ENCODE measurements at regions not wholly inside any gene's neighbourhood (a gene's known extent, or its start where the extent isn't known, plus 50 kb on each side); places are given as distances from the start of the nearest gene placed in this dataset.
A peak's percentile ranks its signal among the peaks of the same experiment; 100 is the strongest.
"Not testable (repeated sequence)": the region's sequence is repeated elsewhere in the genome, so short reads cannot be mapped to it uniquely, and the experiment has no call there.

- H4K20me1 ChIP-seq (ENCODE audit: insufficient read depth, low read length); H3K27me3 Mint-ChIP-seq (ENCODE audit: low read depth, unreplicated experiment); H3K36me3 Mint-ChIP-seq (ENCODE audit: low read depth, unreplicated experiment); H3K27me3 ChIP-seq (ENCODE audit: insufficient read depth, low read length); H3K9me3 ChIP-seq (ENCODE audit: insufficient read depth, low read depth, low read length); H3K9ac ChIP-seq (ENCODE audit: low read length); H3K4me1 ChIP-seq (ENCODE audit: insufficient read depth, low read length); H3K4me3 ChIP-seq (ENCODE audit: insufficient read depth, low read depth, low read length); FAIRE-seq; H3K4me3 Mint-ChIP-seq (ENCODE audit: unreplicated experiment); H3K79me2 ChIP-seq (ENCODE audit: insufficient read depth, low read length); H3K27ac ChIP-seq (ENCODE audit: low read depth, low read length); H3K9me3 Mint-ChIP-seq (ENCODE audit: unreplicated experiment); H3K4me2 ChIP-seq (ENCODE audit: low read length); H3K4me1 Mint-ChIP-seq (ENCODE audit: low read depth, unreplicated experiment); H2AFZ ChIP-seq (ENCODE audit: low read depth, low read length); H3K36me3 ChIP-seq (ENCODE audit: insufficient read depth, low read length): not testable (repeated sequence)
- H3K27ac Mint-ChIP-seq (ENCODE audit: unreplicated experiment), result peak overlapping the region; percentile 51
- peak; percentile 17 for DNase-seq (ENCODE audit: low read depth)
These were observed 463.7 kb upstream of the NPAP1 start for GRCh38 chr15:24211742-24212476.

- H4K20me1 ChIP-seq (ENCODE audit: insufficient read depth, low read length), result no peaks in the 10 kb centered on the region
- no peaks in the 10 kb centered on the region for H3K36me3 Mint-ChIP-seq (ENCODE audit: low read depth, unreplicated experiment)
- H3K9me3 ChIP-seq (ENCODE audit: insufficient read depth, low read depth, low read length), result peaks cover 5% of the 10 kb centered on the region
- no peak overlapping the region for H3K4me2 ChIP-seq (ENCODE audit: low read length)
- FAIRE-seq (no peak), DNase-seq (ENCODE audit: low read depth) (no peak)
- no peaks in the 10 kb centered on the region for H3K9me3 Mint-ChIP-seq (ENCODE audit: unreplicated experiment)
- TF ChIP-seq CTCF (IDR thresholded peaks at IDR 0.05; ENCODE audit: insufficient read depth, low read depth, low read length), result no peak
- H3K4me3 ChIP-seq (ENCODE audit: insufficient read depth, low read depth, low read length), result no peak overlapping the region
- H3K4me1 Mint-ChIP-seq (ENCODE audit: low read depth, unreplicated experiment), result no peaks in the 10 kb centered on the region
- H3K27ac ChIP-seq (ENCODE audit: low read depth, low read length), result no peak overlapping the region
- no peaks in the 10 kb centered on the region for H3K4me1 ChIP-seq (ENCODE audit: insufficient read depth, low read length)
- no peak overlapping the region for H3K9ac ChIP-seq (ENCODE audit: low read length)
- no peaks in the 10 kb centered on the region for H3K27me3 ChIP-seq (ENCODE audit: insufficient read depth, low read length)
- no peaks in the 10 kb centered on the region for H3K79me2 ChIP-seq (ENCODE audit: insufficient read depth, low read length)
- no peaks in the 10 kb centered on the region for H3K27me3 Mint-ChIP-seq (ENCODE audit: low read depth, unreplicated experiment)
- H2AFZ ChIP-seq (ENCODE audit: low read depth, low read length), result no peak overlapping the region
- H3K27ac Mint-ChIP-seq (ENCODE audit: unreplicated experiment), result no peak overlapping the region
- no peaks in the 10 kb centered on the region for H3K36me3 ChIP-seq (ENCODE audit: insufficient read depth, low read length)
- H3K4me3 Mint-ChIP-seq (ENCODE audit: unreplicated experiment), result no peak overlapping the region
These were observed 451.8 kb upstream of the NPAP1 start for GRCh38 chr15:24223739-24224138.

GRCh38 chr15:24224161-24224560, 451.4 kb upstream of the NPAP1 start:
- H3K9me3 Mint-ChIP-seq (ENCODE audit: unreplicated experiment), result peaks cover 3% of the 10 kb centered on the region
- H3K4me1 ChIP-seq (ENCODE audit: insufficient read depth, low read length), result no peaks in the 10 kb centered on the region
- no peak overlapping the region for H3K27ac Mint-ChIP-seq (ENCODE audit: unreplicated experiment)
- H4K20me1 ChIP-seq (ENCODE audit: insufficient read depth, low read length), result no peaks in the 10 kb centered on the region
- H3K4me3 ChIP-seq (ENCODE audit: insufficient read depth, low read depth, low read length), result no peak overlapping the region
- H3K27me3 Mint-ChIP-seq (ENCODE audit: low read depth, unreplicated experiment), result no peaks in the 10 kb centered on the region
- no peak overlapping the region for H3K4me2 ChIP-seq (ENCODE audit: low read length)
- no peaks in the 10 kb centered on the region for H3K4me1 Mint-ChIP-seq (ENCODE audit: low read depth, unreplicated experiment)
- H3K27me3 ChIP-seq (ENCODE audit: insufficient read depth, low read length), result no peaks in the 10 kb centered on the region
- H3K36me3 Mint-ChIP-seq (ENCODE audit: low read depth, unreplicated experiment), result no peaks in the 10 kb centered on the region
- H3K9me3 ChIP-seq (ENCODE audit: insufficient read depth, low read depth, low read length), result peaks cover 5% of the 10 kb centered on the region
- H3K27ac ChIP-seq (ENCODE audit: low read depth, low read length), result no peak overlapping the region
- FAIRE-seq (no peak), DNase-seq (ENCODE audit: low read depth) (no peak)
- no peak overlapping the region for H2AFZ ChIP-seq (ENCODE audit: low read depth, low read length)
- H3K79me2 ChIP-seq (ENCODE audit: insufficient read depth, low read length), result no peaks in the 10 kb centered on the region
- no peaks in the 10 kb centered on the region for H3K36me3 ChIP-seq (ENCODE audit: insufficient read depth, low read length)
- no peak overlapping the region for H3K9ac ChIP-seq (ENCODE audit: low read length)
- H3K4me3 Mint-ChIP-seq (ENCODE audit: unreplicated experiment), result no peak overlapping the region
- no peak for TF ChIP-seq EZH2 (IDR thresholded peaks at IDR 0.05; ENCODE audit: insufficient read depth, low read length)
- TF ChIP-seq CTCF (IDR thresholded peaks at IDR 0.05; ENCODE audit: insufficient read depth, low read depth, low read length), result no peak

GRCh38 chr15:24228922-24229321, 446.7 kb upstream of the NPAP1 start:
- not testable (repeated sequence) for H3K9me3 ChIP-seq (ENCODE audit: insufficient read depth, low read depth, low read length); H3K9me3 Mint-ChIP-seq (ENCODE audit: unreplicated experiment); H3K4me1 Mint-ChIP-seq (ENCODE audit: low read depth, unreplicated experiment); H3K36me3 Mint-ChIP-seq (ENCODE audit: low read depth, unreplicated experiment); H3K27ac Mint-ChIP-seq (ENCODE audit: unreplicated experiment); H3K9ac ChIP-seq (ENCODE audit: low read length); H3K27me3 Mint-ChIP-seq (ENCODE audit: low read depth, unreplicated experiment); H3K4me3 ChIP-seq (ENCODE audit: insufficient read depth, low read depth, low read length); H3K4me2 ChIP-seq (ENCODE audit: low read length); H4K20me1 ChIP-seq (ENCODE audit: insufficient read depth, low read length); H2AFZ ChIP-seq (ENCODE audit: low read depth, low read length); H3K4me1 ChIP-seq (ENCODE audit: insufficient read depth, low read length); FAIRE-seq; H3K36me3 ChIP-seq (ENCODE audit: insufficient read depth, low read length); DNase-seq (ENCODE audit: low read depth); H3K4me3 Mint-ChIP-seq (ENCODE audit: unreplicated experiment); H3K79me2 ChIP-seq (ENCODE audit: insufficient read depth, low read length); H3K27ac ChIP-seq (ENCODE audit: low read depth, low read length); H3K27me3 ChIP-seq (ENCODE audit: insufficient read depth, low read length)

- not testable (repeated sequence) for DNase-seq (ENCODE audit: low read depth); H3K9ac ChIP-seq (ENCODE audit: low read length); H4K20me1 ChIP-seq (ENCODE audit: insufficient read depth, low read length); H3K27ac ChIP-seq (ENCODE audit: low read depth, low read length); H3K27me3 ChIP-seq (ENCODE audit: insufficient read depth, low read length); H3K27me3 Mint-ChIP-seq (ENCODE audit: low read depth, unreplicated experiment); H3K27ac Mint-ChIP-seq (ENCODE audit: unreplicated experiment); H3K9me3 Mint-ChIP-seq (ENCODE audit: unreplicated experiment); FAIRE-seq; H3K4me1 ChIP-seq (ENCODE audit: insufficient read depth, low read length); H3K4me3 ChIP-seq (ENCODE audit: insufficient read depth, low read depth, low read length); H3K36me3 ChIP-seq (ENCODE audit: insufficient read depth, low read length); H3K4me2 ChIP-seq (ENCODE audit: low read length); H2AFZ ChIP-seq (ENCODE audit: low read depth, low read length); H3K4me1 Mint-ChIP-seq (ENCODE audit: low read depth, unreplicated experiment); H3K36me3 Mint-ChIP-seq (ENCODE audit: low read depth, unreplicated experiment); H3K4me3 Mint-ChIP-seq (ENCODE audit: unreplicated experiment); H3K9me3 ChIP-seq (ENCODE audit: insufficient read depth, low read depth, low read length); H3K79me2 ChIP-seq (ENCODE audit: insufficient read depth, low read length)
These were observed 442.4 kb upstream of the NPAP1 start for GRCh38 chr15:24233134-24233533.
